Activated CD8-positive, alpha-beta memory T cell treated with anti-CD3 and anti-CD28 coated beads, Interleukin-2, amount 10 ng/mL, durations not matched to agents 7 days and 5 days (primary cell): ENCODE measurements at regions not wholly inside any gene's neighbourhood (a gene's known extent, or its start where the extent isn't known, plus 50 kb on each side); places are given as distances from the start of the nearest gene placed in this dataset.

ENCODE experiments used
- ATAC-seq: fragments of 150-1000 bp; cut with Tn5 transposase; one replicate; pipeline ENCODE4 v1.10.0; 2021; ENCODE audit warnings: moderate library complexity
- CTCF ChIA-PET: fragments of 350-600 bp; sonication (Branson Sonifier 250); formaldehyde crosslinking; loops from one replicate; lab custom pipeline; 2021; ENCODE audit warnings: antibody characterized with exemption; lab: Charles Lee
- DNase-seq: peaks from one replicate; pipeline ENCODE4 v3.0.0-alpha.2; 2020
- H3K27ac Mint-ChIP-seq: one replicate; pipeline ENCODE4 v1.8.0; 2021; ENCODE audit warnings: mild to moderate bottlenecking, mixed read lengths
- H3K27me3 Mint-ChIP-seq: one replicate; pipeline ENCODE4 v1.8.0; 2021; ENCODE audit warnings: mixed read lengths
- H3K36me3 Mint-ChIP-seq: one replicate; pipeline ENCODE4 v1.8.0; 2021; ENCODE audit warnings: mild to moderate bottlenecking, mixed read lengths
- H3K4me1 Mint-ChIP-seq: one replicate; pipeline ENCODE4 v1.8.0; 2021; ENCODE audit warnings: mixed read lengths
- H3K4me3 Mint-ChIP-seq: one replicate; pipeline ENCODE4 v1.8.0; 2021; ENCODE audit warnings: mild to moderate bottlenecking, moderate library complexity, mixed read lengths
- H3K9me3 Mint-ChIP-seq: one replicate; pipeline ENCODE4 v1.8.0; 2022; ENCODE audit warnings: low read depth, mixed read lengths

DNA sequence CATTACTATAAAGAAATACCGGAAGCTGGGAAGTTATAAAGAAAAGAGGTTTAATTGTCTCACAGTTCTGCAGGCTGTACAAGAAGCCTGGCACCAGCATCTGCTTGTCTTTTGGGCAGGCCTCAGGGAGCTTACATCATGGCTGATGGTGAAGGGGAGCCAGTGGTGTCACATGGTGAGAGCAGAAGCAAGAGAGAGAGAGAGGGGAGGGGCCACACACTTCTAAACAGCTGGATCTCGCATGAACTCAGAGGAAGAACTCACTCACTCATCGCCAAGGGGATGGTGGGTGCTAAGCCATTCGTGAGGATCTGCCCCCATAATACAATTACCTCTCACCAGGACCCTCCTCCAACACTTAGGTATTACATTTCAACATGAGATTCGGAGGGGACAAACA is 51.8 kb upstream of the ANKRD34C start:
- H3K9me3 Mint-ChIP-seq, result no peaks in the 10 kb centered on the region
- peaks cover 13% of the 10 kb centered on the region for H3K27me3 Mint-ChIP-seq
- DNase-seq (no peak), ATAC-seq (no peak)
- no peak overlapping the region for H3K27ac Mint-ChIP-seq
- no peaks in the 10 kb centered on the region for H3K4me1 Mint-ChIP-seq
- no peaks in the 10 kb centered on the region for H3K36me3 Mint-ChIP-seq
- CTCF ChIA-PET, result no interaction called here
- H3K4me3 Mint-ChIP-seq, result no peak overlapping the region

DNA sequence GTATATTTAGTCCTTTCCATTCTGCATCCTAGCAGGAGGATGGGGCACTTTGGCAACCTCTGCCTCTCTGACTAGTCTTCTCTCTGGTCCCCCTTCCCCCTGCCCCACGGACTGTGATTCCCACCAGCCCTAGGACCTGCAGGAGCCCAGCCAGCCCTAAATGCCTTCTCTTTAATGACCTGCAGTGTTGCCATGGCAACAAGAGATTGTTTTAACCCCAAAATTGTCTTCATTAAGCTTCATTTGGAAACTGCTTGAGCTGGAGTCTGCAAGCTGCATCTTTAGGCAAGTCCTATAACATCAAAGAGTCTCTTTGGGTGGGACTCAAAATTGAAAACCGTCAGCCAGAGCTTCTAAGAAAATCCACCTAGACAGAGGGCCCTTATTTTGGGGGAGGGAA is 59.7 kb upstream of the ANKRD34C start:
- H3K9me3 Mint-ChIP-seq, result no peaks in the 10 kb centered on the region
- peaks cover 13% of the 10 kb centered on the region for H3K27me3 Mint-ChIP-seq
- H3K27ac Mint-ChIP-seq, result no peak overlapping the region
- H3K36me3 Mint-ChIP-seq, result no peaks in the 10 kb centered on the region
- DNase-seq (no peak), ATAC-seq (no peak)
- H3K4me1 Mint-ChIP-seq, result no peaks in the 10 kb centered on the region
- H3K4me3 Mint-ChIP-seq, result no peak overlapping the region
- CTCF ChIA-PET, result no interaction called here

DNA sequence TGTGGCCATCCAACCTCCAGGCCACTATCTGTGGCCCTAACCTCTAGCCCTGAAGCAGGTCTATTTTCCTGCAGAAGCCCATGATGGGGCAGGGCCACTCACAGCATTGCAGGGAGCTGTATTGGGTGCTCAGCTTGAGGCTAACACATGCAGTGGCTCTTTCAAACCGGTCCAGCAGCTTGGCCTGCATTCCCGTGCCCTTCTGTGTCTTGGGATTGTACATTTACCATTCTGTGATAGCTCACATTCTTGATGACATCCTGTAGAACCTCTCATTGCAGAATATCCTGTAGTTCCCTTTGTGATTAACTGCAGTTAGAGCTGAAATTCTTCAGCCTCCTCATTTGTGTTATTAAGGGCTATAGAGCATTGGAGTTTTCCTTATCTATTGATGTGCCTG is 60.8 kb upstream of the ANKRD34C start:
- no peaks in the 10 kb centered on the region for H3K36me3 Mint-ChIP-seq
- no peak for DNase-seq
- CTCF ChIA-PET, result no interaction called here
- no peak for ATAC-seq
- H3K27ac Mint-ChIP-seq, result no peak overlapping the region
- peaks cover 2% of the 10 kb centered on the region for H3K9me3 Mint-ChIP-seq
- no peak overlapping the region for H3K4me3 Mint-ChIP-seq
- H3K4me1 Mint-ChIP-seq, result no peaks in the 10 kb centered on the region
- peaks cover 21% of the 10 kb centered on the region for H3K27me3 Mint-ChIP-seq

DNA sequence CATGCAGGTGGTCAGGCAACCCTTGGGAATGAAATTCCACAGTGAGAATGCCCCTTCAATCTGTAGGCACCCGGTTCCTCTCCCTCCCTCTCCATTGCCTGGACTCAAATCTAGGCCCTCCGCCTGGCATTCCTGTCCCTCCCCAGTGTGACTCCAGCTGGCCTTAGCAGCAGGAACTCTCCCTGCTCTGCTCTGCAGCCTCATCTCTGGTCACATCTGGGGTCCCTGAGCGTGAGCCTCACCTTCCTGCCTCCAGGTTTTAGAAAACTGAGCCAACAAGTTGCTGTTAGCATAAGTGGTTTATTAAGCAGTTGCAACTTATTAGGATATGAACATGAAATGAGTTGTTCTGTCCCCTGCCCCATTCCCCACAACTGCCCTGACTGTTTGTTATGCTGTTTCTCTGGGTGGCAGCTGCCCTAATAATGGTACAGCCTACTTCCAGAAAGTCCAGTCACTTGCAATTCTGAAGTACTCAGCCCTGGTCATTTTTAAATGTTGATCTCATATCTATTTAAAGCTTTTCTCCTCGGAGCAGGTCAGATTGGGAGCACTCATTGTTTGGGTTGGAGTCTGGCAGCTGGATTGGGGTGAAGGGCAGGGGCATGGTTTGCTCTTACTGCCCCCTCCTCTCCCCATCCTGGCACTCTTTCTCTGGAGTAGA is 63.0 kb upstream of the ANKRD34C start:
- CTCF ChIA-PET, result no interaction called here
- H3K27me3 Mint-ChIP-seq, result peaks cover 30% of the 10 kb centered on the region
- no peak overlapping the region for H3K4me3 Mint-ChIP-seq
- H3K36me3 Mint-ChIP-seq, result no peaks in the 10 kb centered on the region
- DNase-seq (no peak), ATAC-seq (no peak)
- H3K4me1 Mint-ChIP-seq, result no peaks in the 10 kb centered on the region
- H3K27ac Mint-ChIP-seq, result no peak overlapping the region
- H3K9me3 Mint-ChIP-seq, result peaks cover 2% of the 10 kb centered on the region

DNA sequence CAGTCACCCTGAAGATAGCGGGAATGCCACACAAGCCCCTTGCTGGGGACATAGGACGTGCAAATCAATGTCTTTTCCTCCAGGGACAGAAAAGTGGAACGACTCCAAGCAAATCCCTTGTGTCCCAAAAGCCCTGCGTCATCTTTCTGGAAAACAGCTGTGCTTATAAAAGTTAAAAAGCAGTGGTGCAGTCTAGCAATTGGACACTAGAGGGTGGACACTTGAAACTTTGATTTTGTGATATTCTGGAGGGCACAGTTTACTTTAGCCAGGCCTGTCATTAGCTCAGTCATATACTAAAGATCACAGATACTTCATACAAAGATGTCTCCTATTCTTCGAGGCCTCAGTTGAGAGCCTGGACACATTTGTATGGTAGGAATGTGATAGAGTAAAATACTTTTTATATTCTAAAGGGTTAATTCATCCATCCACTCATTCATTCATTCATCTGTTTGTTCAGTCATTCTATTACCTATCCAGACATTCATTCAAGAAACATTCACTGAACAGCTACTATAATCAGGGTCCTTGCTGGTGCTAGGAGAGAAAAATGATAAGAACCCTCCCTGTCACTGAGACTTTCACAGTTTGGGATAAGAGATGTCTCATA is 63.8 kb upstream of the ANKRD34C start:
- CTCF ChIA-PET, result no interaction called here
- H3K4me1 Mint-ChIP-seq, result no peaks in the 10 kb centered on the region
- H3K9me3 Mint-ChIP-seq, result peaks cover 2% of the 10 kb centered on the region
- ATAC-seq (no peak), DNase-seq (no peak)
- H3K4me3 Mint-ChIP-seq, result no peak overlapping the region
- H3K36me3 Mint-ChIP-seq, result no peaks in the 10 kb centered on the region
- H3K27ac Mint-ChIP-seq, result no peak overlapping the region
- peaks cover 26% of the 10 kb centered on the region for H3K27me3 Mint-ChIP-seq

DNA sequence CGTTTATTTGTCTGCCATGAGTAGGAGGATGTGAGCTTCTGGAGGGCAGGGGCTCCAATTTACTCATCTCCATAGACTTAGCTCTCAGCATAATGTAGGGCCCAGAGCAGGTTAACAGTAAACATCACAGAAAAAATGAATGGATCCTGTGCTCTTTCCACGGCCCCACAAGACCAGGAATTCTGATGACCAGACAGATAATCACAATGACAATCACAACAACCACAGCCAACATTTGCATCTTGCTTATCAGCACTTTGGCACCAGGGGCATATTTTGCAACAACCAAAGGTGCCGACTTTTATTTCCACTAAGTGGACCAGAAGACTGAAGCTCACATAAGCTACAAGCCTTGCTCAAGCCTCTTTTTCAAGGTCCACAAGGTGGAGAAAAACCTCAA is 68.9 kb upstream of the ANKRD34C start:
- Mint-ChIP-seq H3K36me3 (no peaks in the 10 kb centered on the region), H3K4me1 (no peaks in the 10 kb centered on the region), H3K9me3 (peaks cover 2% of the 10 kb centered on the region), H3K27ac (no peak overlapping the region), H3K27me3 (peaks cover 41% of the 10 kb centered on the region), H3K4me3 (no peak overlapping the region)
- DNase-seq (no peak), ATAC-seq (no peak)
- CTCF ChIA-PET, result interaction anchor here (1.6 kb wide), 1 partner anchor 29 kb away, joined by 5 read pairs; no protein-coding TSS in a partner anchor

DNA sequence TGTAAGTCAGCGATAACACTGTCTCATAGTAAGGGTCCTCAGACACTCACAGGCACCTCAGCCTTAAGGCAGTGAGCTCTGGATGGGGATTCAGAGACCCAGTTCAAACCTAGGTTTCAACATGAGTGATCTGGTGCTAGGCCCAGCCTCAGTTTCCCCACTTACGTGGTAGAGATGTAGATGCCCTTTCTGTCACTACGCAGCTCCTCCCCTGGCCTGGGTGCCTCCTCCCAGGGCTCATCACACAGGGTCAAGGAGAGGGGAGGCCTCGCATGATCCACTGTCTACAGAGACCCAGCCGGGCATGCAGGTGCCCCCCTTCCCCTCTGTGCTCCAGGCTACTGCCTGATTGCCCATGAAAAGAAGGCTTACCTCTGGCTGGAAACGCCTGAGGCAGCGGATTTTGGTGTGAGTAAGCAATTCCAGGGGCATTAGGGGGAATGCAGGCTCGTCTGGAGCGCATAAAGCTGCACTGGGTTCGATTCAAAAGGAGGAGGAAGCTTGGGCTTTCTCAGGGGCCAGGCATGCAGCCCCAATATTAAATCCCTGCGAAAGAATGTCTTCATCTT is 69.8 kb upstream of the ANKRD34C start:
- CTCF ChIA-PET, result no interaction called here
- H3K27me3 Mint-ChIP-seq, result peaks cover 46% of the 10 kb centered on the region
- H3K27ac Mint-ChIP-seq, result no peak overlapping the region
- no peaks in the 10 kb centered on the region for H3K4me1 Mint-ChIP-seq
- H3K36me3 Mint-ChIP-seq, result no peaks in the 10 kb centered on the region
- no peak for DNase-seq
- H3K9me3 Mint-ChIP-seq, result peaks cover 2% of the 10 kb centered on the region
- H3K4me3 Mint-ChIP-seq, result no peak overlapping the region
- no peak for ATAC-seq

DNA sequence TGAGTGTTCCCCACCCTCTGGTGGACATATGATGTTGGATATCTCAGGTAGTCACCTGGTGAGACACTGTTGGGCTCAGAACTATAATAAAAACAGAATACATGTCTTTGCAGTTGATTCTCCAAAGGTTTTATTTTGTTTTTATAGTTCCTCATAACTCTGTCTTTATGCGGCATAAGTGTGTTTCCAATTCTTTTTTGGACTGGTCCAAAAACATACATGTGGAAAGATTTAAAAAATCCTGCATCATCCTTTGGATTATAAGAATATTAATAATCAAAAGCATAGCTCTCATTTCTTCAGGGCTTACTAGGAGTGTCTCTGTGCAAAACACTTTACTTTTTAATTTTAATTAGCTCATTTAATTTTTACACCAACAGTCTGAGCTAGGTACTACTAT is 71.0 kb upstream of the ANKRD34C start:
- Mint-ChIP-seq H3K27ac (no peak overlapping the region), H3K27me3 (peaks cover 40% of the 10 kb centered on the region), H3K4me3 (no peak overlapping the region), H3K9me3 (no peaks in the 10 kb centered on the region), H3K36me3 (no peaks in the 10 kb centered on the region), H3K4me1 (no peaks in the 10 kb centered on the region)
- ATAC-seq (no peak), DNase-seq (no peak)
- CTCF ChIA-PET, result no interaction called here

DNA sequence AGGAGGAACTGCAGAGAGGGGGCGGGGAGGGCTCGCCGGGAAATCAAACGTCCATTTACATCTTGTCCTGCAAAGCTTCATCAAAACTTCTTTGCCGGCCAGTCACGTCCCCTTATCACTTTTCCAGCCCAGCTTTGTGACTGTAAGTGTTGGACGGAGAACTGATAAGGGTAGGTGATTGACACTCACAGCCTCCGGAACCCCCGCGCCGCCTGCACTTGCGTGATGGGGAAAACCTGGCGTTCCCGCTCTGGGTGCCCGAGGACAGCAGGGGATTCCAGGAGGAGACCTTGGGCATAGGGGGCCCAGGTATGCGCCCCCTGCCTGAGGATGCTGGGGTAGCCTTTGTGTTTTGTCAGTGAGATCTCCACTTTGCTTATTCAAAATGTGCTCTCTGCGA is 72.8 kb upstream of the ANKRD34C start:
- H3K9me3 Mint-ChIP-seq, result no peaks in the 10 kb centered on the region

DNA sequence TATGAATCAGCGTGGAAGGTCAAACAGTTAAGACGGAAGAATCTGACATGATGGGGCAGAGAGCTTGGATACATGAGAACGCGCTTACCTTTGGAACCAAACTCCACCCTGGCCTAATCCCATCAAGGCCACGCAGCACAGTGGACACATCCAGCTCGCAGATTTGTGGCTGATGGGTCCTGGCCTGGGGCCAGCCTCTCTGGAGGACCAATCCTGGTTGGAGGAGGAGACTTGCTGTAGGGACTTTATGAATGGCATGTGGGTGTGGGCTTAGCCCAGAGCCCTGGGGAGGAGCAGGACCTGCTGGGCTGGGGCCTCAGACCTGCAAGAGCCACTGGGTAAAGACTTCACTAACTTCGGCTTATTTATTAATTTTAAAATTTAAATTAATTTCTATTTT is 73.4 kb upstream of the ANKRD34C start:
- no peak overlapping the region for H3K4me3 Mint-ChIP-seq
- no peak for ATAC-seq
- H3K36me3 Mint-ChIP-seq, result no peaks in the 10 kb centered on the region
- peaks cover 37% of the 10 kb centered on the region for H3K27me3 Mint-ChIP-seq
- H3K27ac Mint-ChIP-seq, result no peak overlapping the region
- no peak for DNase-seq
- CTCF ChIA-PET, result interaction anchor here (2.3 kb wide), 1 partner anchor 181 kb away, joined by 9 read pairs; no protein-coding TSS in a partner anchor
- H3K9me3 Mint-ChIP-seq, result no peaks in the 10 kb centered on the region
- no peaks in the 10 kb centered on the region for H3K4me1 Mint-ChIP-seq

More for the DNA sequence above, 72.8 kb upstream of the ANKRD34C start:
- no peaks in the 10 kb centered on the region for H3K36me3 Mint-ChIP-seq
- no peak overlapping the region for H3K4me3 Mint-ChIP-seq
- peaks cover 37% of the 10 kb centered on the region for H3K27me3 Mint-ChIP-seq
- ATAC-seq (no peak), DNase-seq (no peak)
- CTCF ChIA-PET, result interaction anchor here (2.3 kb wide), 1 partner anchor 182 kb away, joined by 9 read pairs; no protein-coding TSS in a partner anchor
- H3K27ac Mint-ChIP-seq, result no peak overlapping the region
- no peaks in the 10 kb centered on the region for H3K4me1 Mint-ChIP-seq

DNA sequence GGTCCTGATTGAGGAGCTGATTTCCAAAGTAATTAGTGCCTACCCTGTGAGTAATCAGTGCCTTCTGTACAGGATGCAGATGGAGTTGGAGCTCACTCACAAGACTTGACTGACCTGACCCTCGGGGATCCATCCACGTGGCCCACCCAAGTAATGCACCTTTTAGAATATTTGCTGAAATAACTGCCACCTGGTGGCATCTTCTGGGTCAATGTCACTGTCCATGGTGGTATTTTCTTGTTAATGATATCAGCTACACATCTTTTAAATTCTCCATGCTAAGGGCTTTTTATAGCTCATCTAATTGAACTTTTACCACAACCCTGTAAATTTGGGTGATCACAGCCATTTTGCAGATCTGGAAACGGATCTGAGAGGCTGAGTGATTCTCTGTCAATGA is 74.3 kb upstream of the ANKRD34C start:
- Mint-ChIP-seq H3K27me3 (peaks cover 36% of the 10 kb centered on the region), H3K4me1 (no peaks in the 10 kb centered on the region), H3K9me3 (no peaks in the 10 kb centered on the region), H3K27ac (no peak overlapping the region), H3K36me3 (no peaks in the 10 kb centered on the region), H3K4me3 (no peak overlapping the region)
- ATAC-seq, result no peak
- no peak for DNase-seq
- CTCF ChIA-PET, result interaction anchor here (2.3 kb wide), 1 partner anchor 180 kb away, joined by 9 read pairs; no protein-coding TSS in a partner anchor

DNA sequence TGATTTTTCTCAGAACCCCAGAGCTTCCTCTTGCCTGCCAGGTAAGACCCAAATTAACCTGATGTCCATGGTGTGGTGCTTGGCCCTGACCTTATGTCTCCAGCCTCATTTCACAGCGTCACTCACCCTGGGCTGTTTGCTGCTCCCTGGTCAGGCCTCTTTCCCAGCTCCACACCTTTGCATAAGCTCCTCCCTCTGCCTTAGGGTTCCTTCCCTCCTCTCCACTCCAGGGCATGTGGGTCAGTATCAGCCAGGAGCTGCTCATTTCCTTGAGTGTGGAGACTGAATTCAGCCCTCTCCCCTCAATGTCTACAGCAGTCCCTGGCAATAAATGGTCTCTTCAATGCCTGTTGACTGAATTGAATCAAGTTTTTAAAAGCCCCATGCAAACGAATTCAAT is 75.6 kb upstream of the ANKRD34C start:
- ATAC-seq (no peak), DNase-seq (no peak)
- Mint-ChIP-seq H3K27ac (no peak overlapping the region), H3K36me3 (no peaks in the 10 kb centered on the region), H3K4me1 (no peaks in the 10 kb centered on the region), H3K4me3 (no peak overlapping the region), H3K9me3 (no peaks in the 10 kb centered on the region), H3K27me3 (peaks cover 43% of the 10 kb centered on the region)
- CTCF ChIA-PET, result interaction anchor here (0.6 to 2.7 kb wide), 3 partner anchors 23 to 178 kb away, joined by 3 to 8 read pairs (median 3); no protein-coding TSS in a partner anchor

DNA sequence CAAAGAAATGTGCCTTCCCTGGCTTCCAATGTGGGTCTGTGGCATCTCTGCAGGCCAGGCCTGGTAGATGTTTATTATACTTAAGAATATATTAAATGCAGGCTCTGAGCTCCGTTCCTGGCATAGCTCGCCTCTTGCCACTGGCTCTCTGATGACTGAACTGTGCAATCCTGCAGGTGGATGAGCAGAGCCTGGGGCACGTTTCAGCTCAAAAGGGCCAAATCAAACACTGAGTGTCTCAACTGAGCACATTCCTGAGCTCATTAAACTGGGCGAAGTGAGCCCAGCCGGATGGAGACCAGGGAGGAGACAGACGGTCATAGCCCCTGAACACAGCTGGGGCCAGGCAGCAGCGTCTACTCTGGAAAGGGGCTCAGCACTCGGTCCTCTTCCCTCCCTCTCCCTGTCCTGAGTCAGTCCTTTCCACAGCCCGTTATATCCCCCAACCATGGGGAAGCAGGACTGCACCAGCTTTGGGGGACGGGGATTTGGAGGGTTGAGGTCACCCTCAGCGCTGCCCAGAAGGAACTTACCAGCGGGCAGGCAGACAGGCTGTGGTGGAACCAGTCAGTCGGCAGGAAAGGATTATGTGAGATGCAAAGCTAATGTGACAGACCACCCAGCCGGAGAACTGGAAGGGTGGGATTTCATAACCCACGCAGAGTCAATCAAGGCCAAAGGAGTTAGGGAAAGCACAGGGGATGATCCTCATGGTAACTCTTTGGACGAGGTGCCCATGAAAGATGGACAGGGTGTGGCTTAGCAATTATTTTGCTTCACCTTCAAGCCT is 77.4 kb upstream of the ANKRD34C start:
- no peaks in the 10 kb centered on the region for H3K4me1 Mint-ChIP-seq
- H3K27ac Mint-ChIP-seq, result no peak overlapping the region
- ATAC-seq, result no peak
- no peak overlapping the region for H3K4me3 Mint-ChIP-seq
- CTCF ChIA-PET, result interaction anchor here (2.7 kb wide), 1 partner anchor 21 kb away, joined by 8 read pairs; no protein-coding TSS in a partner anchor
- no peak for DNase-seq
- peaks cover 39% of the 10 kb centered on the region for H3K27me3 Mint-ChIP-seq
- no peaks in the 10 kb centered on the region for H3K9me3 Mint-ChIP-seq
- no peaks in the 10 kb centered on the region for H3K36me3 Mint-ChIP-seq
